HG03432 (cell line): ENCODE measurements at regions not wholly inside any gene's neighbourhood (a gene's known extent, or its start where the extent isn't known, plus 50 kb on each side); places are given as distances from the start of the nearest gene placed in this dataset.

ENCODE experiments used
- ATAC-seq: cut with Tn5 transposase; IDR thresholded peaks from one replicate; pipeline ENCODE4 v1.9.1; 2021; ENCODE audit warnings: mild to moderate bottlenecking, moderate library complexity; ENCODE audit not compliant: unreplicated experiment

DNA sequence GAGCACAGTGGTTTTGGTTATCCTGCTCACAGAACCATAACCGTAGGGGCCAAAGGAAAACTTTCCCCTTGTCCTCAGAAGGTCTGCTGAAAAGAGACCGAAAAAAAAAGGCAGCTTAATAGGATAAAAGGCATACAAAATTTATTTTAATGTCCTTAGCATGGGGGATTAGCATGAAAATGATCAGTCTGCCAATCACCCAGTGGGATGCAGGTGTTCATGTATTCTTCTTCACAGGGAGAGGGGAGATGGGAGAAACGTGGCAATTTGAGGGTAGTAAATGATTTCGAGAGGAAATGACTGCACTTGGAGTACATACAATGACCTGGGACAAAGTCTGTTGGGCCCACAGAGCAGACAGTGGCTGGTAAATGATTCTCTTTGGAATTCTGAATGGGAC is 194.0 kb downstream of the AJAP1 start:
- ATAC-seq = no peak

DNA sequence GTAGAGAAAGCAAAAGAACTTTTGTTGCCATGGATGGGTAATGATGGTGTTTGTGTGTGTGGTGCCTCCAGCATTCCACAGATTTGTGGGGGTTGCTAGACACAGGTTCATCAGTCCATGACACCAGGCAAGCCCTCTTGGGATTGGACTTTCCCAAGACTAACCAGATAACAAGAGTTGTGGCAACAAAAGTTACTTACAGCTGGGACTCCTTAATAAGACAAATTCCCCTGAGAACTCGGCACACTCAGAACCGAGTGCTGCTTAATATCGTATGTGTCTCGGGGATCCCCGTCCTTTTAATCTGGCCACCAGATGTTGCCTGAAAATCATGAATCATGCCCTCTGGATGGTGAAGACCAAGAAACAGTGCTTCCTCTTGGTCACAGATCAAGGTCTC is 193.3 kb downstream of the AJAP1 start:
- ATAC-seq = no peak
